Fibroblast of mammary gland (primary cell): ENCODE measurements at regions not wholly inside any gene's neighbourhood (a gene's known extent, or its start where the extent isn't known, plus 50 kb on each side); places are given as distances from the start of the nearest gene placed in this dataset.

Source experiments
- DNase-seq: peaks from one replicate; pipeline ENCODE4 v3.0.0-alpha.2; 2010; ENCODE audit warnings: low read depth
- H3K4me3 ChIP-seq: 2 replicates; pipeline ENCODE4 v1.5.1; 2011; ENCODE audit warnings: low read depth, mild to moderate bottlenecking, low read length, moderate library complexity; ENCODE audit not compliant: control insufficient read depth
- CTCF ChIP-seq: conservative IDR thresholded peaks from 2 replicates; pipeline ENCODE4 v1.5.1; 2011; ENCODE audit warnings: low read depth, low read length, inconsistent platforms; ENCODE audit not compliant: control insufficient read depth, insufficient read depth

- H3K4me3 ChIP-seq: no peak overlapping the region
- no peak for DNase-seq
- TF ChIP-seq CTCF: no peak
Measured at GRCh38 chr10:36220151-36220550, 578.1 kb upstream of the FZD8 start.

GRCh38 chr10:36211856-36212255, 569.8 kb upstream of the FZD8 start:
- no peak overlapping the region for H3K4me3 ChIP-seq
- no peak for DNase-seq
- no peak for TF ChIP-seq CTCF

- H3K4me3 ChIP-seq: no peak overlapping the region
Measured at GRCh38 chr10:36209480-36209879, 567.4 kb upstream of the FZD8 start.

GRCh38 chr10:36202881-36203280, 560.8 kb upstream of the FZD8 start:
- no peak for DNase-seq
- no peak overlapping the region for H3K4me3 ChIP-seq
- no peak for TF ChIP-seq CTCF

More at GRCh38 chr10:36209480-36209879, 567.4 kb upstream of the FZD8 start:
- TF ChIP-seq CTCF: no peak
- no peak for DNase-seq

GRCh38 chr10:36200577-36200976, 558.5 kb upstream of the FZD8 start:
- no peak for DNase-seq
- TF ChIP-seq CTCF: no peak

GRCh38 chr10:36198322-36198721, 556.2 kb upstream of the FZD8 start:
- no peak for TF ChIP-seq CTCF
- DNase-seq: no peak
- H3K4me3 ChIP-seq: no peak overlapping the region

More at GRCh38 chr10:36200577-36200976, 558.5 kb upstream of the FZD8 start:
- no peak overlapping the region for H3K4me3 ChIP-seq

- TF ChIP-seq CTCF: no peak
- H3K4me3 ChIP-seq: no peak overlapping the region
- no peak for DNase-seq
Measured at GRCh38 chr10:36195364-36195763, 553.3 kb upstream of the FZD8 start.
